Right cardiac atrium (tissue), 5 donors: ENCODE measurements at regions not wholly inside any gene's neighbourhood (a gene's known extent, or its start where the extent isn't known, plus 50 kb on each side); places are given as distances from the start of the nearest gene placed in this dataset.
"Not testable (repeated sequence)": the region's sequence is repeated elsewhere in the genome, so short reads cannot be mapped to it uniquely, and the experiment has no call there.

Experiments
- ATAC-seq, 2 donors: fragments of 200-7000 bp; cut with Tn5 transposase; one replicate each; pipeline versions ENCODE4 v1.8.0 to v1.9.1; 2020; ENCODE audit warnings: moderate library complexity in 2 of 2, mild to moderate bottlenecking in 1 of 2
- DNase-seq, 3 donors: peaks; one replicate each; pipeline ENCODE4 v3.0.0-alpha.2; 2020
- H3K27ac ChIP-seq: one replicate; pipeline ENCODE4 v1.5.1; 2013; ENCODE audit warnings: mild to moderate bottlenecking, low read length, control low read depth, moderate library complexity
- H3K27me3 ChIP-seq: one replicate; pipeline ENCODE4 v1.6.1; 2013; ENCODE audit not compliant: control insufficient read depth, insufficient read depth
- H3K4me1 ChIP-seq: one replicate; pipeline ENCODE4 v1.6.1; 2013; ENCODE audit warnings: low read length; ENCODE audit not compliant: control insufficient read depth, insufficient read depth
- H3K4me3 ChIP-seq: one replicate; pipeline ENCODE4 v1.5.1; 2013; ENCODE audit warnings: low read length, control low read depth
- H3K9me3 ChIP-seq: one replicate; pipeline ENCODE4 v1.6.1; 2013; ENCODE audit warnings: low read length; ENCODE audit not compliant: control insufficient read depth
- WGBS: extraction: QIAGEN DNeasy Blood & Tissue Kit; methylation state at CpG from one replicate; pipeline ENCODE4 v1.1.7; 2013; 5-methylcytosine and 5-hydroxymethylcytosine counted together
- intact Hi-C, 4 donors: fragments of 100-400 bp; cut with DNase I; formaldehyde crosslinking; loops; one replicate each; pipeline versions ENCODE4 v1.11.0 to v1.14.0; 2022 to 2023
- donor health status: healthy with polysubstance abuse.
- donor health status: DM: no; HTN: yes; CAD: no.
- donor health status: DM: no; HTN: no; CAD: no.
- donor health status: DM: no; HTN: yes; CAD: no; lungs with severe emphysema.
- donor health status: DM: yes; HTN: yes; CAD: no.

DNA sequence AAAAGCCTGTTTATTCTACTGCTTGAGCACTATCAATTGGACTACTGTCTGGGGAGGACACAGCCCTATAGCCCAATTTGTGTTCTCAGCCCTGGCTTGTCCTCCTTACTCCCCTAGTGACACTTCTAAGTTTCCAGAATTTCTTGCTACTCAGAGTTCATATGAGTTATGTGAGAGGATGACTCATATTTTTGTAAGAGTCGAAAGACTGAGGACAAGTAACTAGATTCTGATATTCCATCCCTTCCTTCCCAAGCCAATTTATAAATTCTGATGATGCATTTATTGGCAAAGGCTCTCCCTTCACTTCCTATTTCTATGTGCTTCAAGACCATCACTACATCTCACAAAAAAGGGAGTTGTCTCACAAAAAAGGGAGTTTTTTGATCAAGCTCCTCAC is 422.2 kb upstream of the DEPDC1 start:
- Histone ChIP-seq H3K9me3 (no peaks in the 10 kb centered on the region), H3K27ac (no peak overlapping the region), H3K27me3 (no peaks in the 10 kb centered on the region), H3K4me3 (no peak overlapping the region), H3K4me1 (no peaks in the 10 kb centered on the region)
- peak in 1 of 2 donors; percentile 26 for ATAC-seq
- DNase-seq: no peak
- 43% methylated on average over 1 of the region's 1 CpG for WGBS
- intact Hi-C loops: no loop called here

DNA sequence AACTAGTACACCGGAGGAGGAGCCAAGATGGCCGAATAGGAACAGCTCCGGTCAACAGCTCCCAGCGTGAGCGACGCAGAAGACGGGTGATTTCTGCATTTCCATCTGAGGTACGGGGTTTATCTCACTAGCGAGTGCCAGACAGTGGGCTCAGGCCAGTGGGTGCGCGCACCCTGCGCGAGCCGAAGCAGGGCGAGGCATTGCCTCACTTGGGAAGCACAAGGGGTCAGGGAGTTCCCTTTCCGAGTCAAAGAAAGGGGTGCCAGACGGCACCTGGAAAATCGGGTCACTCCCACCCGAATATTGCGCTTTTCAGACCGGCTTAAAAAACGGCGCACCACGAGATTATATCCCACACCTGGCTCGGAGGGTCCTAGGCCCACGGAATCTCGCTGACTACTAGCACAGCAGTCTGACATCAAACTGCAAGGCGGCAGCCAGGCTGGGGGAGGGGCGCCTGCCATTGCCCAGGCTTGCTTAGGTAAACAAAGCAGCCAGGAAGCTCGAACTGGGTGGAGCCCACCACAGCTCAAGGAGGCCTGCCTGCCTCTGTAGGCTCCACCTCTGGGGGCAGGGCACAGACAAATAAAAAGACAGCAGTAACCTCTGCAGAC is 426.7 kb upstream of the DEPDC1 start:
- H3K27ac ChIP-seq, H3K4me1 ChIP-seq, H3K9me3 ChIP-seq, H3K27me3 ChIP-seq, H3K4me3 ChIP-seq, intact Hi-C loops, ATAC-seq: not testable (repeated sequence)
- 95% methylated on average over 29 of the region's 30 CpGs for WGBS
- DNase-seq: peak in 1 of 3 donors; percentile 18

DNA sequence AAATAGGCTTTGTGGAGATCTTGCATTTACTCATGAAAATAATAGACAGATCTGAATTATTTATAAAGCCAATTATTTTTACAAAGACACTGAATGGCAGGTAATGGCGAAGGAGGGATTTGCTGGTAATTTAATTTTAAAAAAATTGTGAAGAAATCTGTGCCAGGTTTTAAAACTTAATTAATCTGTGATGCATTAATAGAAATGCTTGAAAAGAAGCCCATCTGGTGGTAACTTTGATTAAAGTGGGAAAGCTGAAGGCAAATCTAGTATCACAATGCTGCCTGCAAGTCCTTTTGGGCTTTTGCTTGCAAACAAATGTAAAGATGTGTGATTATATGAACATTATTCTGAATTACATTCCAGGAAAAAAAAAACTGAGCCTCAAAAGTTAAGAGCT is 433.2 kb upstream of the DEPDC1 start:
- no peaks in the 10 kb centered on the region for H3K9me3 ChIP-seq
- H3K4me1 ChIP-seq: no peaks in the 10 kb centered on the region
- no peak for ATAC-seq
- H3K27ac ChIP-seq: no peak overlapping the region
- 98% methylated on average over 1 of the region's 1 CpG for WGBS
- H3K27me3 ChIP-seq: no peaks in the 10 kb centered on the region
- no peak overlapping the region for H3K4me3 ChIP-seq
- intact Hi-C loops: no loop called here
- no peak for DNase-seq

DNA sequence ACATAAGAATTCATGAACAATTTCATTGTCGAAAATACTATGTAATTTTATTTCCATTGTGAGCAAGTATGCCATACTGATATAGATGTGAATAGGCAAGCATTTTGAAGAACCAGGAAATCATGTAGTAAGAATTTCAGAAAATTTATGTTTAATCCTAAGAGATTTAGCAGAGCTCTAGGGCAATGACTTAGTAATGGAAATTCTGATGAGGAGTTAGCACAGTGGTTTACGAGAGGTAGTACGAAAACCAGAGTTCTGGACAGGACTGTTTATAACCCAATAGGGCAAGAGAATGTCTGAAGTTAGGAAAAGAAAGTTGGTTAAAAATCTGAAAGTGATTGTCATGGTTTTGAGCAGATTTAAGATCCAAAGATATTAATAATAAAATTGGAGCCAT is 439.6 kb upstream of the DEPDC1 start:
- DNase-seq (no peak), ATAC-seq (no peak)
- Histone ChIP-seq H3K9me3 (no peaks in the 10 kb centered on the region), H3K4me1 (no peaks in the 10 kb centered on the region), H3K27ac (no peak overlapping the region), H3K4me3 (no peak overlapping the region), H3K27me3 (no peaks in the 10 kb centered on the region)
- intact Hi-C loops: no loop called here
- 90% methylated on average over 3 of the region's 3 CpGs for whole genome bisulfite sequencing

DNA sequence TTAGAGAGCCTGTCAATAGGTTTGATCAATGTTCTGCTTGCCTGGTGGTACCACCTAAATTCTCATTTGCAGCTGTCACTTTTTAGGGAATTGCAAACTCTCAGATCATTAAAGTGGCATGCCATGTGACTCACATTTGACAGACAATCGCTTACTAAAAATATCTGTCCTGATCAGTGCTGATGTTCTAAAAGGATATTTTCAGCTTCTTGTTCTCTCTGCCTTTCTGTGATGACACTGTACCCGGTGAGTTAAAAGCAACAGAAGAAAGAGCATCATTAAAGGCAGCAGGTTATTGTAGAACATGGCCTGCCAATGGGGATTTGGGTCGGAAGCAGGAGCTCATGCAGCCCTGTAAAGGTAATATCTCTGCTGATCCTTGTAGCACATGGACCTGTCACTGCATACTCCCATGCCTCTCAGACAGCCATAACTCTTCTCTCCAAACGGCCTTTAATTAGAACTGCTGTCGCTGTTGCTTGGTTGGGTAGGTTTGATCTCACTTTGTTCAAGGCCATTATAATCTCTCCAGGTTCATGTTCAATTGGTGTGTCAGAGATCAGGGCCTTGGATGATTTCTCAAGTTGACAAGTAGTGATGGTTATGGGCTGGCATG is 441.3 kb upstream of the DEPDC1 start:
- no peak for DNase-seq
- Histone ChIP-seq H3K9me3 (no peaks in the 10 kb centered on the region), H3K4me1 (no peaks in the 10 kb centered on the region), H3K4me3 (no peak overlapping the region), H3K27me3 (no peaks in the 10 kb centered on the region), H3K27ac (no peak overlapping the region)
- WGBS: 78% methylated on average over 5 of the region's 5 CpGs
- intact Hi-C loops: no loop called here
- no peak for ATAC-seq

DNA sequence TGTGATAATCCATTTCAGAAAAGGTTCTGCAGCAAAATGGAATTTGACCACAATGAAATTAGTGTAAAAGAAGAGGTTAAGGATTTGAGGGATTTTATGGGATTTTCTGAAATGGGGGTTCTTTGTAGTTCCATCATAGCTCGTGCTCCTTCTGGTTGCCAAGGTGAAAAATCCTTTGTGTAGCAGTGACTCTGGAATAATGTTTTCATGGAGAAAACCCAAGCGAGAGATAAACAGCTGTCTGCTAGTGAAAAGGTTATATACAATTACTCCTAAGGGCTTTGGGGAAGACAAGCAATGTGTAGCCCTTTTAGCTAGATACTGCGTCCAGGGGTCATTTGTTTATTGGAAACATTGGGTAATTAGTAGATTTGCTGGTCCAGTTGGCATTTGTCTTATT is 453.2 kb upstream of the DEPDC1 start:
- intact Hi-C loops: no loop called here
- 70% methylated on average over 3 of the region's 3 CpGs for WGBS
- ATAC-seq: no peak
- DNase-seq: no peak
- H3K27me3 ChIP-seq: no peaks in the 10 kb centered on the region
- H3K4me1 ChIP-seq: no peaks in the 10 kb centered on the region
- no peak overlapping the region for H3K4me3 ChIP-seq
- no peak overlapping the region for H3K27ac ChIP-seq
- H3K9me3 ChIP-seq: no peaks in the 10 kb centered on the region

DNA sequence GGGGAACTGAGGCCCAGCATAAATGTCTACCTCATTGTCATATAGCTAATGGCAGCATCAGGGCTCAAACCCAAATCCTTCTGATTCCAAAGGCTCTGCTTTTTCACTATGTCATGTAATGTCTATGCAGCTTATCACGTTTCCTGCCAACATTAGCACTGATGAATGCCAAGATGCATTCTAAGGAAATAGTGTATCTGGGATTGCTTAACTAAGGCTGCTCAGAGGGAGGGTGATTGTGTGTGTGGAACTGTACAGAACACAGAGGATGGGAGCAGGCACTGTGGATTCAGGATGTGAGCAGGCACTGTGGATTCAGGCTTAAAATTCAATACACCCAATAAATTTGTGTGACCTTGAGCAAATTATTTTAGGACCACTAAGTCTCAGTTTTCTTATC is 456.4 kb upstream of the DEPDC1 start:
- H3K9me3 ChIP-seq: no peaks in the 10 kb centered on the region
- no peak overlapping the region for H3K4me3 ChIP-seq
- intact Hi-C loops: no loop called here
- no peak overlapping the region for H3K27ac ChIP-seq
- H3K4me1 ChIP-seq: no peaks in the 10 kb centered on the region
- H3K27me3 ChIP-seq: no peaks in the 10 kb centered on the region
- 33% methylated on average over 1 of the region's 1 CpG for WGBS
- no peak for ATAC-seq
- DNase-seq: no peak

DNA sequence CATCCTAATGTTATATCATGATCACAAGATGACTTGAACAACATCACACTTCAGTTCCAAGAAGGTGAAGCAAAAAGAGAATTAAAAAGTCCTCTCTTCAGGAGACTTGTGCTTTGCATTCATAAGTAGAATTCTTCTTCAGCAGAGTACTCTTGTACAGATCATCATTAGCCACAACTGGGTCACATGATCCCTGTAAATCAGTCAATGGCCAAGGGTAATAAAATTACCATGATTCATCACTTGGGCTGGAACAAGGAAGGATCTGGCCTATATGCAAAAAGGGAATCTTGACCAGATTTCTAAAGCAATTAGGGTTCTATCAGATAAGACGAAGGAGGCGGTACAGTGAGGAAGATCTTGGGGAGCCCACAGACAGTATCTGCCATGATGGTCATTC is 458.0 kb upstream of the DEPDC1 start:
- DNase-seq: no peak
- 94% methylated on average over 2 of the region's 2 CpGs for WGBS
- no peak for ATAC-seq

DNA sequence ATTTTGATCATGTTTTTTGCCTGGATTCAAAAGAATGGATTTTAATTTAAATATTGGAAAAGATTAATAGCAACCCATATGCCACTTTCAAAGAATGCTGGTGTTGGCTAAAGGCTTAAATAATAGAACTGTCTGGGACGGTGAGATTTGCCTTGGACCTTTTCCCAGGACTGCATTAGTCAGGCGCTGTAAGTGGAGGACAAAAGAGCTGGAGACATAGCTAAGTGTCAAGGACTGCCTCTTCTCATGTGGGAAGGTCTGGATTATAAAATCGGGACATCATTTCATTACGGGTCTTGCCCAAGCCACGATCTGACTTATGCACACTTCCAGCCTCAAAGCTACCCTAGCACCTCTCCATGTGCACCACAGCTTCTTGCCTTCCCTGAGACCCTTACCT is 458.5 kb upstream of the DEPDC1 start:
- Histone ChIP-seq H3K4me3 (no peak overlapping the region), H3K27me3 (no peaks in the 10 kb centered on the region), H3K4me1 (no peaks in the 10 kb centered on the region), H3K9me3 (no peaks in the 10 kb centered on the region), H3K27ac (no peak overlapping the region)
- 50% methylated on average over 5 of the region's 5 CpGs for WGBS
- no peak for ATAC-seq
- intact Hi-C loops: no loop called here
- DNase-seq: no peak

More for the DNA sequence above, 458.0 kb upstream of the DEPDC1 start:
- Histone ChIP-seq H3K9me3 (no peaks in the 10 kb centered on the region), H3K27me3 (no peaks in the 10 kb centered on the region), H3K4me3 (no peak overlapping the region), H3K4me1 (no peaks in the 10 kb centered on the region), H3K27ac (no peak overlapping the region)
- intact Hi-C loops: no loop called here

DNA sequence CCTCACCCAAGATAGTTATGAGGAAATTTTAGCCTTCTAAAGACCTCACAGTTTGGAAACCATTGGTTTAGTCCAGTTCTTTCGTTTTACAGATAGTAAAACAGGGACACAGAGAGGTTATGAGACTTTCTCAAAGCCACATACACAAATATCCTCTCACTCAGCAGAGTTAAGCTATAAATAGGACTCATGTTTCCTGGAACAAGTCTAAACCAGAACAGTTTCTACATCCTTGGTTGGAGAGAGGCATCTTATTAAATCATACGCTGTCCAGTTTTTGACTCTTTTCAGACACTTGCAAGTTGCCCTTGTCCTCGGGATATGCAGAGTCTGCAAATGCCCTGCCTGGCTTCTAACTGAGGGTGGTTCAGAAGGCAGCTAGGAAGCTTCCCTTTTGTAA is 462.1 kb upstream of the DEPDC1 start:
- ATAC-seq: no peak
- 48% methylated on average over 3 of the region's 3 CpGs for WGBS
- no peak for DNase-seq

DNA sequence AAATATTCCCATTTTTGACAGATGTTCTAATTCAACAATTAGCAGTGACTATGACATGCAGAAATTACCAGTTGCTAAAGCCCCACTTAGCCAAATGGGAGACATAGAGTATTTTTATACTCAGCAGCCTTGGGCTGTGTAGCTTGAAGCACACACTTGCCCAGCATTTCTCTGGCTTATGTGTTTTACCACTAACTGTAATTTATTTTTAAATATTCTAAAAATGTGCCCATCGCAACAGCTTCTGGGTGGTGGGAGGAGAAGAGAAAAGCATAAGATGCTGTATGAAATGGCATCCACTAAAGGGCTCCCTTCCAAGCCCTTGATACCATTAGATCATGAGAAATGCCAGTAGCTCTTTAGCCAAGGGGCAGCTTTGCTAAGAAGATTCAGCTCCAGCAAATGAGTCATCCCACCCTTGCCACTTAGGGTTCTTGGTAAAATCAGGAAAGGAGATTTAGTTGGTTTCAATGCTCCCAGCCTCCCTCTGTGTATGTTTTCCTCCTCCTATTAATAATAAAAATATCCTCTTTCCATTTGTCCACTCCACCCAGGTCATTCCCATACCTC is 462.7 kb upstream of the DEPDC1 start:
- WGBS: 77% methylated on average over 1 of the region's 1 CpG
- Histone ChIP-seq H3K4me3 (no peak overlapping the region), H3K9me3 (no peaks in the 10 kb centered on the region), H3K4me1 (no peaks in the 10 kb centered on the region), H3K27me3 (no peaks in the 10 kb centered on the region), H3K27ac (no peak overlapping the region)
- DNase-seq: no peak
- intact Hi-C loops: no loop called here
- ATAC-seq: no peak

More for the DNA sequence above, 462.1 kb upstream of the DEPDC1 start:
- intact Hi-C loops: no loop called here
- Histone ChIP-seq H3K27ac (no peak overlapping the region), H3K4me3 (no peak overlapping the region), H3K9me3 (no peaks in the 10 kb centered on the region), H3K4me1 (no peaks in the 10 kb centered on the region), H3K27me3 (no peaks in the 10 kb centered on the region)
